ENCODE measurements at regions not wholly inside any gene's neighbourhood (a gene's known extent, or its start where the extent isn't known, plus 50 kb on each side); places are given as distances from the start of the nearest gene placed in this dataset.

GRCh38 chr4:111952688-111953087, 192.6 kb upstream of the FAM241A start:
- TF ChIP-seq CTCF (IDR thresholded peaks at IDR 0.05) (no peak), EZH2 (IDR thresholded peaks at IDR 0.05; ENCODE audit: borderline replicate concordance, insufficient read depth, low read depth, low read length, poor library complexity, severe bottlenecking) (no peak)

All from B cell (primary cell).